ENCODE measurements at regions not wholly inside any gene's neighbourhood (a gene's known extent, or its start where the extent isn't known, plus 50 kb on each side); places are given as distances from the start of the nearest gene placed in this dataset.

DNA sequence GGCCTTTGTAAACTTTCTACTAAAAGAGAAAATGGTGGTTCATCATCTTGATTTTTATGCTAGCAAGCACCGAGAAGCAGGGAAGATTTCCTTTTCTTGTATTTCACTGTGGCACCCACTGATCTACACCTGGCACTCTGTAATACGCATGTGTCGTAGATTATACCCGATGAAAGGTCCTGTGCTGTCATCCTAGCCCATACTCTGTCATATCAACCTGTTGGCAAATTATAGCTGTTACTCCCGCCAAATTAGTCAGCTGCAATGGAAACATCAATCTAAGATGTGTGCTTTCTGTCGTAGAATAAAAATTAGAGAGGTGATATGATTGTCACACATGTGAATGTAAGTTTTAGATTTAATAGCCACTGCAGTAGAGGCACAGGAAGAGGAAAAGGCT lies 263.4 kb upstream of the PITX2 start:
- H3K27me3 ChIP-seq (replicated peaks in 1 of 4; ENCODE audit: control insufficient read depth in 3 of 4, extremely low read depth in 1 of 4, insufficient read depth in 3 of 4, low read length in 3 of 4): no peaks in the 10 kb centered on the region
- no peak overlapping the region for H2BK12ac ChIP-seq (ENCODE audit: low read depth, low read length)
- no peak overlapping the region for H2AFZ ChIP-seq (ENCODE audit: low read length)
- no peak overlapping the region for H3K4ac ChIP-seq (replicated peaks; ENCODE audit: insufficient read length, low read depth, low read length)
- no peak for TF ChIP-seq POU5F1 (IDR thresholded peaks at IDR 0.05; ENCODE audit: low read depth, low read length)
- no peak for TF ChIP-seq POLR2A (IDR thresholded peaks at IDR 0.05; ENCODE audit: control extremely low read depth in 1 of 2, low read depth in 2 of 2, low read length in 2 of 2)
- no peak for TF ChIP-seq RBBP5 (IDR thresholded peaks at IDR 0.05; ENCODE audit: borderline replicate concordance, low read depth, low read length)
- TF ChIP-seq MAFK (IDR thresholded peaks at IDR 0.05; ENCODE audit: low read depth, low read length): no peak
- TF ChIP-seq EP300 (IDR thresholded peaks at IDR 0.05; ENCODE audit: borderline replicate concordance in 1 of 2, low read depth in 2 of 2, low read length in 2 of 2): no peak
- no peak overlapping the region for H3K27ac ChIP-seq (ENCODE audit: low read depth, low read length)
- no peak overlapping the region for H2BK120ac ChIP-seq (replicated peaks; ENCODE audit: low read depth, low read length)
- H3K4me1 ChIP-seq (replicated peaks in 1 of 4; ENCODE audit: control insufficient read depth in 3 of 4, insufficient read depth in 4 of 4, low read length in 3 of 4): no peaks in the 10 kb centered on the region
- H2BK20ac ChIP-seq (ENCODE audit: low read length): no peak overlapping the region
- no peak overlapping the region for H2AK5ac ChIP-seq (ENCODE audit: low read depth, low read length)
- H3K4me3 ChIP-seq (ENCODE audit: extremely low read depth in 1 of 4, insufficient read depth in 2 of 4, low read depth in 3 of 4, low read length in 4 of 4): no peak overlapping the region
- H4K20me1 ChIP-seq (replicated peaks in 1 of 2; ENCODE audit: control insufficient read depth in 1 of 2, insufficient read depth in 2 of 2, low read length in 2 of 2): no peaks in the 10 kb centered on the region
- no peaks in the 10 kb centered on the region for H3K23me2 ChIP-seq (ENCODE audit: low read depth, low read length)
- no peak overlapping the region for H3K56ac ChIP-seq (replicated peaks; ENCODE audit: insufficient read length, low read depth, low read length)
- CTCF ChIA-PET (ENCODE audit: partially characterized antibody): no interaction called here
- H3K9ac ChIP-seq (replicated peaks in 1 of 4; ENCODE audit: extremely low read depth in 1 of 4, low read depth in 3 of 4, low read length in 3 of 4): no peak overlapping the region
- no peak overlapping the region for H2BK15ac ChIP-seq (ENCODE audit: low read length)
- DNase-seq (ENCODE audit: low read depth in 1 of 2, low spot score in 2 of 2) (no peak), FAIRE-seq (no peak)
- H4K8ac ChIP-seq (ENCODE audit: extremely low read depth, insufficient read depth, low read length): no peak overlapping the region
- POLR2A ChIA-PET (ENCODE audit: partially characterized antibody): no interaction called here
- H2BK5ac ChIP-seq (ENCODE audit: low read depth, low read length): no peak overlapping the region
- no peaks in the 10 kb centered on the region for H3K79me2 ChIP-seq (ENCODE audit: control insufficient read depth in 1 of 2, insufficient read depth in 2 of 2, low read length in 2 of 2)
- H3K9me3 ChIP-seq (ENCODE audit: insufficient read depth in 2 of 2, low read depth in 1 of 2, low read length in 1 of 2): no peaks in the 10 kb centered on the region
- no peak overlapping the region for H4K5ac ChIP-seq (ENCODE audit: insufficient read length, low read depth, low read length)
- H3K23ac ChIP-seq (ENCODE audit: insufficient read length): no peak overlapping the region
- no peak overlapping the region for H3K4me2 ChIP-seq (ENCODE audit: insufficient read depth in 1 of 2, low read depth in 2 of 2, low read length in 2 of 2)
- no peaks in the 10 kb centered on the region for H3K36me3 ChIP-seq (ENCODE audit: control insufficient read depth in 2 of 4, insufficient read depth in 4 of 4, low read length in 3 of 4)
- 94% methylated on average over 6 of the region's 6 CpGs; no CpG with 5 or more reads in 1 of the 2 experiments for WGBS, 2 experiments (ENCODE audit: extremely low coverage in 1 of 2, insufficient coverage in 1 of 2, insufficient read length in 1 of 2, insufficient replicate concordance in 2 of 2, low coverage in 1 of 2, low lambda C conversion rate in 2 of 2, missing lambda C conversion rate in 1 of 2)
- H3K14ac ChIP-seq (ENCODE audit: insufficient read length): no peak overlapping the region
- H4K91ac ChIP-seq (replicated peaks; ENCODE audit: insufficient read length, low read length): no peak overlapping the region
- H3K18ac ChIP-seq (ENCODE audit: extremely low read depth, low read length): no peak overlapping the region
- no peaks in the 10 kb centered on the region for H3K79me1 ChIP-seq (ENCODE audit: low read depth, low read length)
